ENCODE measurements at regions not wholly inside any gene's neighbourhood (a gene's known extent, or its start where the extent isn't known, plus 50 kb on each side); places are given as distances from the start of the nearest gene placed in this dataset.

GRCh38 chr11:119486016-119486415, 63.0 kb upstream of the THY1 start:
- no peak overlapping the region for H3K4me3 ChIP-seq (replicated peaks in 1 of 3; ENCODE audit: low read depth in 2 of 3, low read length in 3 of 3)
- H4K20me1 ChIP-seq (ENCODE audit: insufficient read depth, low read length) = no peaks in the 10 kb centered on the region
- WGBS (ENCODE audit: insufficient coverage) = 85% methylated on average over 4 of the region's 6 CpGs
- no peak overlapping the region for H3K4me2 ChIP-seq (replicated peaks; ENCODE audit: extremely low read depth, low read length, poor library complexity, severe bottlenecking)
- peaks cover 0 to 2% of the 10 kb centered on the region in 2 donors for H3K4me1 ChIP-seq (ENCODE audit: control insufficient read depth in 1 of 2, insufficient read depth in 2 of 2, low read length in 2 of 2)
- H3K79me2 ChIP-seq (ENCODE audit: insufficient read depth, low read length) = no peaks in the 10 kb centered on the region
- H3K9me3 ChIP-seq (replicated peaks in 1 of 2; ENCODE audit: control insufficient read depth in 1 of 2, insufficient read depth in 1 of 2, low read length in 2 of 2) = no peaks in the 10 kb centered on the region
- H3K9ac ChIP-seq (ENCODE audit: insufficient read depth, low read length, poor library complexity, severe bottlenecking) = no peak overlapping the region
- Mint-ChIP-seq H3K27me3 (ENCODE audit: low read depth in 3 of 3) (peaks cover 5 to 11% (median 10%) of the 10 kb centered on the region in 3 donors), H3K36me3 (no peaks in the 10 kb centered on the region), H3K4me3 (no peak overlapping the region), H3K9me3 (no peaks in the 10 kb centered on the region), H3K4me1 (peaks cover 2% of the 10 kb centered on the region), H3K27ac (no peak overlapping the region)
- no peaks in the 10 kb centered on the region for H3K36me3 ChIP-seq (replicated peaks in 1 of 2; ENCODE audit: control insufficient read depth in 1 of 2, insufficient read depth in 2 of 2, low read length in 2 of 2)
- H3K27ac ChIP-seq (ENCODE audit: low read depth in 1 of 2, low read length in 2 of 2) = no peak overlapping the region
- TF ChIP-seq, protein P1, sequence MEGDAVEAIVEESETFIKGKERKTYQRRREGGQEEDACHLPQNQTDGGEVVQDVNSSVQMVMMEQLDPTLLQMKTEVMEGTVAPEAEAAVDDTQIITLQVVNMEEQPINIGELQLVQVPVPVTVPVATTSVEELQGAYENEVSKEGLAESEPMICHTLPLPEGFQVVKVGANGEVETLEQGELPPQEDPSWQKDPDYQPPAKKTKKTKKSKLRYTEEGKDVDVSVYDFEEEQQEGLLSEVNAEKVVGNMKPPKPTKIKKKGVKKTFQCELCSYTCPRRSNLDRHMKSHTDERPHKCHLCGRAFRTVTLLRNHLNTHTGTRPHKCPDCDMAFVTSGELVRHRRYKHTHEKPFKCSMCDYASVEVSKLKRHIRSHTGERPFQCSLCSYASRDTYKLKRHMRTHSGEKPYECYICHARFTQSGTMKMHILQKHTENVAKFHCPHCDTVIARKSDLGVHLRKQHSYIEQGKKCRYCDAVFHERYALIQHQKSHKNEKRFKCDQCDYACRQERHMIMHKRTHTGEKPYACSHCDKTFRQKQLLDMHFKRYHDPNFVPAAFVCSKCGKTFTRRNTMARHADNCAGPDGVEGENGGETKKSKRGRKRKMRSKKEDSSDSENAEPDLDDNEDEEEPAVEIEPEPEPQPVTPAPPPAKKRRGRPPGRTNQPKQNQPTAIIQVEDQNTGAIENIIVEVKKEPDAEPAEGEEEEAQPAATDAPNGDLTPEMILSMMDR (IDR thresholded peaks at IDR 0.05) = no peak
- no peak for DNase-seq
- intact Hi-C loops (cut with micrococcal nuclease) = loop anchor here in 1 of 2 donors (10.0 kb wide), 2 partner anchors 139 to 239 kb away; partner anchors contain the start of gene NECTIN1
- H2AFZ ChIP-seq (ENCODE audit: insufficient read depth, low read depth, low read length, poor library complexity, severe bottlenecking) = no peak overlapping the region
- no peaks in the 10 kb centered on the region for H3K27me3 ChIP-seq (ENCODE audit: control insufficient read depth in 2 of 2, insufficient read depth in 2 of 2, low read length in 2 of 2)

DNA sequence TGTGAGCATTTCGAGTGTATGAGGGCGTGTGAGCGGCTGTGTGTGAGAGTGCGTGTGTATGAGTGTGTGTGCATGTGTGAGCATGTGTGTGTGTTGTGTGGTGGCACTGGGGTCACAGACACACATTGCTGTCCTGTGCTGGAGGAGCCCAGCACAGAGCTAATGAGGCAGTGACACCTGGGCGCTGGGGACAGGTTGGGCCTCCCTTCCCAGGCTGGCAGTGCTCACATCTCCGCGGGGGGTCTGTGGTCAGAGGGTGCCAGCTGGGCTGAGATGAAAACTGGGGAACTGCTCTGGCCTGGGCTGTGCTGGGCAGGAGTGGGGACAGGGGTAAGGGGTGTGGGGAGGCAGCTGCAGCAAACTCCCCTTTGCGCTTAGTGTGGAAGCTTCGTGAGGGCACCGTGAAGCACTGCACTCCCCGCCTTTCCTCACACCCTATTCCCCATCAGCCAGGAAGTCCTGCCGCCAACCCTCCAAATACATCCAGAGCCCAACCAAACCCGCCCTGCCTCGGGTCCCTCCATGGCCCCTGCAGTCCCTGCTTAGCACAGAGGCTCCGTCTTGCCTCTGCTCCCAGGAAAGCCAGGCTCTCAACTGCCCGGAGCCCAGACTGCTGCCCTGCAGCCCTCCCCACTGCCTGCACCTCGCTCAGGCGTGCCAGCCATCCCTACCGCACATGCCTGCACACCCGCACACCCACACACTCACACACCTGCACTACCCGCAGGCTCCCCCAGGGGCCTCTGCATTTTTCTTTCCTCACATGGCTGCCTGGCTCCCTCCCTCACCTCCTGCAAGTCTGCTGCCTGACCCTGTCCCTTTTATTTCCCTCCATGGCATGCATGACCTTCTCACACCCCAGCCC, 62.0 kb upstream of the THY1 start:
- no peak overlapping the region for H3K27ac Mint-ChIP-seq
- DNase-seq = no peak
- no peak overlapping the region for H2AFZ ChIP-seq (ENCODE audit: insufficient read depth, low read depth, low read length, poor library complexity, severe bottlenecking)
- peaks cover 0 to 2% of the 10 kb centered on the region in 2 donors for H3K4me1 ChIP-seq (ENCODE audit: control insufficient read depth in 1 of 2, insufficient read depth in 2 of 2, low read length in 2 of 2)
- no peaks in the 10 kb centered on the region for H3K9me3 ChIP-seq (replicated peaks in 1 of 2; ENCODE audit: control insufficient read depth in 1 of 2, insufficient read depth in 1 of 2, low read length in 2 of 2)
- H4K20me1 ChIP-seq (ENCODE audit: insufficient read depth, low read length) = no peaks in the 10 kb centered on the region
- H3K27me3 Mint-ChIP-seq (ENCODE audit: low read depth in 3 of 3) = peaks cover 7 to 10% (median 8%) of the 10 kb centered on the region in 3 donors
- no peaks in the 10 kb centered on the region for H3K27me3 ChIP-seq (ENCODE audit: control insufficient read depth in 2 of 2, insufficient read depth in 2 of 2, low read length in 2 of 2)
- H3K9me3 Mint-ChIP-seq = no peaks in the 10 kb centered on the region
- TF ChIP-seq, protein P1 (IDR thresholded peaks at IDR 0.05) = peak; percentile 15
- no peak overlapping the region for H3K9ac ChIP-seq (ENCODE audit: insufficient read depth, low read length, poor library complexity, severe bottlenecking)
- H3K36me3 Mint-ChIP-seq = no peaks in the 10 kb centered on the region
- H3K4me3 Mint-ChIP-seq = no peak overlapping the region
- no peaks in the 10 kb centered on the region for H3K79me2 ChIP-seq (ENCODE audit: insufficient read depth, low read length)
- intact Hi-C loops (cut with micrococcal nuclease) = loop anchor here (5.0 to 10.0 kb wide), 3 partner anchors 140 to 242 kb away; partner anchors contain the start of gene NECTIN1 (in 2 of the 2)
- no peak overlapping the region for H3K4me3 ChIP-seq (replicated peaks in 1 of 3; ENCODE audit: low read depth in 2 of 3, low read length in 3 of 3)
- no peak overlapping the region for H3K27ac ChIP-seq (ENCODE audit: low read depth in 1 of 2, low read length in 2 of 2)
- H3K4me1 Mint-ChIP-seq = peaks cover 2% of the 10 kb centered on the region
- whole genome bisulfite sequencing (ENCODE audit: insufficient coverage) = 95% methylated on average over 14 of the region's 21 CpGs
- H3K36me3 ChIP-seq (replicated peaks in 1 of 2; ENCODE audit: control insufficient read depth in 1 of 2, insufficient read depth in 2 of 2, low read length in 2 of 2) = no peaks in the 10 kb centered on the region
- no peak overlapping the region for H3K4me2 ChIP-seq (replicated peaks; ENCODE audit: extremely low read depth, low read length, poor library complexity, severe bottlenecking)
